PC-3 (cell line): ENCODE measurements at regions not wholly inside any gene's neighbourhood (a gene's known extent, or its start where the extent isn't known, plus 50 kb on each side); places are given as distances from the start of the nearest gene placed in this dataset.

Experiments used
- EZH2 ChIP-seq: fragments of 300-600 bp; sonication (generic); IDR thresholded peaks from one replicate; pipeline ENCODE4 v1.6.1; 2017; ENCODE audit warnings: antibody characterized with exemption, mild to moderate bottlenecking, low read length; ENCODE audit not compliant: unreplicated experiment
- EZH2phosphoT487 ChIP-seq: fragments of 300-600 bp; sonication (generic); IDR thresholded peaks from 2 replicates; pipeline ENCODE4 v1.6.1; 2018; ENCODE audit warnings: mild to moderate bottlenecking, antibody characterized with exemption, low read length, borderline replicate concordance
- TF ChIP-seq, protein P1 (sequence below): fragments of 300-600 bp; sonication (generic); conservative IDR thresholded peaks from 2 replicates; pipeline ENCODE4 v1.5.1; 2017; ENCODE audit warnings: antibody characterized with exemption, low read depth, mild to moderate bottlenecking, low read length

DNA sequence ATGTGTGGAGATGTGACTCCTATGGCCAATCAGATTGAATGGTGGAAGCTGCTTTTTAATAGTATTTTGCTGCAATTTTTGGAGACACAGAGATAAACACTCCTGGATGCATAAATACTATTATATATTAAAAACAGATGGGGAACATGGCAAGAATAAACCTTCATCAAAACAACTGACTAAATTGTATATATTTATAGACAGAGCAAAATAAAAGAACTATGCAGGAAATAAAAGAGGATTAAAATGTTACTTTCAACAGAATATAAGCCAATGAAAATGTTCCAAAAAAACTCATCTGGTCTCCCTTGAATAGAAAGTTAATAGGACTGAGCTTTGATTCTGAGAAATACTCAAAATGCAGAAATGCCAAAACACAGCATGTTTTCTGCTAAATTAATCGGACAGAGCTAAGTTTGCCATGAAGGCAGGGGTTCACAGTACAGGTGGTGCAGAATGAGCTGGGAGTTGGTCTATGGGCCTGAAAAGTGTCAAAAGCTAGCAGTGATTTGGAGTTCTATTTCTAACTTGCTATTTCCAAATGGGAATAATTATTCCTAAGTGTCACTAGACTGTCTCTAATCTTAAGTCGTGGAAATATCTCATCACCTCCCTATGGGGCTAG is 227.2 kb downstream of the CNTN3 start:
- TF ChIP-seq, protein P1, sequence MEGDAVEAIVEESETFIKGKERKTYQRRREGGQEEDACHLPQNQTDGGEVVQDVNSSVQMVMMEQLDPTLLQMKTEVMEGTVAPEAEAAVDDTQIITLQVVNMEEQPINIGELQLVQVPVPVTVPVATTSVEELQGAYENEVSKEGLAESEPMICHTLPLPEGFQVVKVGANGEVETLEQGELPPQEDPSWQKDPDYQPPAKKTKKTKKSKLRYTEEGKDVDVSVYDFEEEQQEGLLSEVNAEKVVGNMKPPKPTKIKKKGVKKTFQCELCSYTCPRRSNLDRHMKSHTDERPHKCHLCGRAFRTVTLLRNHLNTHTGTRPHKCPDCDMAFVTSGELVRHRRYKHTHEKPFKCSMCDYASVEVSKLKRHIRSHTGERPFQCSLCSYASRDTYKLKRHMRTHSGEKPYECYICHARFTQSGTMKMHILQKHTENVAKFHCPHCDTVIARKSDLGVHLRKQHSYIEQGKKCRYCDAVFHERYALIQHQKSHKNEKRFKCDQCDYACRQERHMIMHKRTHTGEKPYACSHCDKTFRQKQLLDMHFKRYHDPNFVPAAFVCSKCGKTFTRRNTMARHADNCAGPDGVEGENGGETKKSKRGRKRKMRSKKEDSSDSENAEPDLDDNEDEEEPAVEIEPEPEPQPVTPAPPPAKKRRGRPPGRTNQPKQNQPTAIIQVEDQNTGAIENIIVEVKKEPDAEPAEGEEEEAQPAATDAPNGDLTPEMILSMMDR = no peak
- TF ChIP-seq EZH2phosphoT487 (no peak), EZH2 (no peak)
